Amygdala (tissue), 56 donors: ENCODE measurements at regions not wholly inside any gene's neighbourhood (a gene's known extent, or its start where the extent isn't known, plus 50 kb on each side); places are given as distances from the start of the nearest gene placed in this dataset.

ENCODE experiments used
- DNase-seq, 56 donors: peaks; one replicate each; lab custom pipeline; 2025; lab: John Stamatoyannopoulos, UW

DNA sequence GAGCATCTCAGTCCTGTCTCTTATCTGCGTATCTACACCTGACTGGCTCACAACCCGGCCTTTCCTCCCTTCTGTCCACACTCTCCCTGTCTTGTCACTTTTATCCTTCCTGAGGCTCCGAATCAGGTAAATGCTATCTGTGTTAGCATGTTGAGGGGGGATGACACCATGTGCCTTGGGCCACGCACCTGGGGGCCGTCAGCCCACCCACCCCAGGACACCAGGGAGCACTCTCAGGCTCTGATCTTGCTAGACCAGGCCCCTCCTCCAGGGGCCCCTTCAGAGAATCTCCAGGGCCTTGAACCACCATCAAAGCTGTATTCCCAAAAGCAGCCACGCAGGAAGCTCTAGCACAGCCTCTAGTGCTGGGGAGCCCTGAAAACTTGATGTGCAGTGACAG, 278.7 kb upstream of the SHH start:
- no peak for DNase-seq

DNA sequence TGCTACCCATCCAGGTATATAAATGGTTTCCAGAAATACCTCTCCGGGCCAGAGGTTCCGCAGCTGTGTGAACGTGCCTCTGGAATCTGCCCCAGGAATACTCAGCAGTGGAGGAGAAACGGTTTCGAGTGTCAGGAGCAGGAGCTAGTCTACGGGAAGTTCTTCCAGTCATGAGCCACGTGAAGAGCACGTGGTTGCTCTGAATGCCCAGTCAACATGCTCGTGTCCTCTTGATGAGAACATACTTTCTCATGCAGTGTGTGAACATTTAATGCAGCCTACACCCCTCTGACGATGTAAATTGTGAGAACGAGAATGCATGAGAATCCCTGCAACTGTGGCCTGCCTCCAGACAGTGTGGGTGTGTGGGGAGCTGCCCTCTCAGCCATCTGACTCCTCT, 277.0 kb upstream of the SHH start:
- DNase-seq: no peak

GRCh38 chr7:156088115-156088514, 275.9 kb upstream of the SHH start:
- no peak for DNase-seq

DNA sequence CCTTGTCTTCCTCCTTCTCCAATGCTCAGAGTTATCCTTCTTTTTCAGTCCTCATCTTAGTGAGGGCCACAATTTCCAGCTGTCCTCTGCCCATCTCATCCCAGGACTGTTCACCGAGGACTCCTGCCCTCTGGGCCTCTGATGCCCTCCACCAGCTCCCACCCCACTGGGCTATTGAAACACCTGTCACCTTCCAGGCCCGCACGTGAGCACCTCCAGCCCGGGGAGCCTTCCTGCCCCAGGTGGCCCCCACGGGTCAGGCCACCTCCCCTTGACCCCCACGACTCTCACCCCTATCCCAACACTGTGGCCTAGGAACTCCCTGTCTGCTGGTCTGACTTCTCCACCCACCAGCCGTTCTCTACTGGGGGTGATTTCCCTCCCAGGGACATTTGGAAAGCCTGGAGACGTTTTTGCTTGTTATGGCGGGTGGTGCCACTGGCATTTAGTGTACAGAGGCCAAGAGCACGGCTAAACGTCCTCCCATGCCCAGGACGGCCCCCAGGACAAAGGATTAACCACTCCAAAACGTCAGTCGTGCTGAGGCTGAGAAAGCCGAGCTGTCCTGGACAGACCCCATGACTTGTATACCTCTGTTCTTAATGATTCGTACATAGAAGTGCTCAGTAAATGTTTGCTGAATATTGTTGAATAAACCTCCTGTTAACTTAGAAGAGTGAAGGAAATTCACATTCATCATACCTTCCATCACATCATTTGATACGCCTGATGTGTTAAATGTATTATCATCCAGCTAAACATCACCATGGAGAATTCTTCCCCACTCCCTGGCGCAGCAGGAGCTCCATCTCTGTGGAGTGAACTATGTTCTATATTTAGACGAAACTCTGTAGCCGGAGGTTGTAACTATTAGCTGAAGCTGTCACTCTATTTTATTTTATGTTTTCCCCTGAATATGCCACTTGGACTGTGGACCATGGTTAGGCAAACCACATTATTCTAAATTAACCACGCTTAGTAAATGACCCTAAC, 270.1 kb upstream of the SHH start:
- DNase-seq: no peak

- no peak for DNase-seq
Measured at GRCh38 chr7:156080596-156080995, 268.3 kb upstream of the SHH start.

DNA sequence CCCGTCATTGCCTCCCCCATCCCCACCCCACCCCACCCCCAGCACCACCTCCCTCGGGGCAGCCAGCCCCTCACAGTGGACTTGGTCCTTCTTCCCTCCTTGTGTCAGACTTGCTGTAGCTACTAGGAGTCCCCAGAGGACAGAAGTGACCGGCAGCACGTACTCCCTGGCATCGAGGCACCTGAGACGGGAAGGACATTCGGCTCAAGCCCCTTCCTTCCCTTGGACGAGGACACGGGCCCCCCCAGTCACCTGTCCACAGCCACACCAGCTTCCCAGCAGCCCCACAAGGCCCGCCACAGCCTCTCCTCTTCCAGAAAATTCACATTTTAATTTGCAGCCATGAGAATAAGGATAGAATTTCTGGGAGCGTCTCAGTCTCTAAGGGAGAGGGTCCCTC, 267.8 kb upstream of the SHH start:
- DNase-seq: no peak

GRCh38 chr7:156079156-156079555, 266.9 kb upstream of the SHH start:
- DNase-seq: no peak

DNA sequence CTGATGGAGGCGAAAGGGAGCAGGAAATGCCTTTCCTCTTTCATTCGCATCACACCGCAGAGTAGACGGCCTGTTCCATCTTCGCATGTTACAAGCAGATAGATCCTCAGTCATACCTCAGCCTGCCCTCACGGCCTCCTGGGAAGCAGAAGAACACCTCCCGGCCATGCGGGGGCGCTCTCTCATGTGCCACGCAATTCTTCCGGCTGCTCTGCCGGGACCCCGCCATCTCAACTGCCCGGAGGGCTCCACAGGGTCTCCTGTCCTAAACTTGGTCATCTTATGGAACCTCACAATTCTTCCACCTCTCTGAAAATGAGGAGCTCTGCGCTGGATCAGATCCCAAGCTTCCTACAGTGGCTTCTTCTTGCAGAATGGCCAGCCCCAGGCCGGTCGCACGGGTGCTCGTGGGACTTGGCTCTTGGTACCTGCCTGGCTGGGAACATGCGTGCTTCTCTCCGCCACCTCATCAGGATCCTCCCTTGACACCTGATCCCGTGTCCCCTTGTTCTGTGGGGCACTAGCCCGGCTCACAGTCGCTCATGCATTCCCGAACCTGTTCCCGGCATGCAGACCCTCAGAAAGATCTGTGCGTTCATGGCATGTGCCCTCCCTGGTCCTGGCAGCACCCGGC, 262.8 kb upstream of the SHH start:
- DNase-seq: no peak

DNA sequence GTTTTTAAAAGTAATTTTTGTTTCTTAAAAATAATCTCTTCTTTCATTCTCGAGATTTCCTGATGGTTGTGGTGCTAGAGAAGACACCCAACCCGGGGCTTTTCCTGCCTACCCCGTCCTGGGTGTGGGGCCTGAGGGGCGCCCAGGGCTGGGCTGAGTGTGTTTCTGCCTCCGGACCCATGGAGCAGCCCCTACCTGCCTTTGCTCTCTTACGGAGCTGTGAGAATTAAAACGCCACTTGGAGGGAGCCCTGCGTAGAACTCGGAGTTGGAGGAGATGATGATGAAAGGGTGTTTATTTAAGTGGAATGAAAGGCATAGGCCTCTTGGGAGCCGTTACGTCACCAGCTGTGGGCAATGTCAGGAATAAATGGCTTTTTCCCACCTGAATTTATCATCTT, 261.8 kb upstream of the SHH start:
- DNase-seq: no peak

- no peak for DNase-seq
Measured at GRCh38 chr7:156073366-156074052, 261.2 kb upstream of the SHH start.

DNA sequence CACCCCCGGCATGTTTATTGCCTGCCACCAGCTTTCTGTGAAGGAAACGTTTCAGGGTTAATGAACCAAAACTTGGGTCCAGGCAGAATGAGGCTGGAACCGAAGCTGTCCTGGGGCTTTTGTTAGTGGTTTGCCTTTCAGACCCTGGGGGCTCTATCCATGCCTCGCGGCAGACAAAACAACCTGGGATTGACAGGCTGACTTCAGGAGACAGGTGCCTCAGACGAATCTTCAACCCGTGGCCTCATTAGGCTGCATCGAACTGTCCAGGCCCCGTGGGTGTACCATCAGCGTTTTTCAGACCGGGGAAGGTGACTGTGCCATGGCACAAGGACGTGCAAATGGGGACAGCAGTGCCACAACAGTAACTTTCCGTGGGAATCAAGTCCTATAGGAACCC, 259.3 kb upstream of the SHH start:
- DNase-seq: no peak

GRCh38 chr7:156069891-156070290, 257.6 kb upstream of the SHH start:
- DNase-seq: no peak

- no peak for DNase-seq
Measured at GRCh38 chr7:156067156-156067555, 254.9 kb upstream of the SHH start.

- no peak for DNase-seq
Measured at GRCh38 chr7:156065400-156065799, 253.1 kb upstream of the SHH start.

DNA sequence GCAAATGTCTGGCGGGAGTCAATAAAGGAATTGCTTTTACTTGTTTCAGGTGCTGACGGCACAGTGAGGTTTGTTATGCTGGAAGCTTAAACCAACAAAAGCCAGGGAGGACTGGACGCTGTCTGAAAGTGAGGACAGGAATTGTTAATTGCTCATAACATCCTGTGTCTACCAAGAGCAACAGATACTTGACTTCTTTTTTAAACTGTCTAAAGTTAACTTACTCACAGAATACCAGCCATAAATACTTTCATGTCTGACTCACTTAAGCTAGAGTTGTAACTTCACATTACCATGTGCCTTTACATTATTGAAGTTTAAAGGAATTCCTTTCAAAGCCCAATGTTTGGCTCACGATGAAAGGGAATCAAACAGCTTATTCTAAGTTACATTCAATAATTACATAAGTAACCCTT, 252.7 kb upstream of the SHH start:
- no peak for DNase-seq

- no peak for DNase-seq
Measured at GRCh38 chr7:156063241-156063810, 251.1 kb upstream of the SHH start.

- DNase-seq: no peak
Measured at GRCh38 chr7:156062286-156062685, 250.0 kb upstream of the SHH start.

- DNase-seq: no peak
Measured at GRCh38 chr7:156061689-156062255, 249.5 kb upstream of the SHH start.

DNA sequence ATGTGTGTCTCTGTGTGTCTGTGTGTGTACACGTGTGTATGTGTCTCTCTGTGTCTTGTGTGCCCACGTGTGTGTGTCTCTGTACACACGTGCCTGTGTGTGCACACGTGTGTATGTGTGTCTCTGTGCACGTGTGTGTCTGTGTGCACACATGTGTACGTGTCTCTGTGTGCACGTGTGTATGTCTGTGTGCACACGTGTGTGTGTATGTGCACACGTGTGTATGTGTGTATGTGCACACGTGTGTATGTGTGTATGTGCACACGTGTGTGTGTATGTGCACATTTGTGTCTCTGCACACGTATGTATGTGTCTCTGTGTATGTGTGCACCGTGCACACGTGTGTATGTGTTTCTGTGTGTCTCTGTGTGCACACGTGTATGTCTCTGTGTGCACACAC, 248.7 kb upstream of the SHH start:
- DNase-seq: no peak

- DNase-seq: no peak
Measured at GRCh38 chr7:156059369-156059768, 247.1 kb upstream of the SHH start.

GRCh38 chr7:156058248-156058647, 246.0 kb upstream of the SHH start:
- DNase-seq: no peak
